Subcutaneous abdominal adipose tissue (tissue), 5 donors: ENCODE measurements at regions not wholly inside any gene's neighbourhood (a gene's known extent, or its start where the extent isn't known, plus 50 kb on each side); places are given as distances from the start of the nearest gene placed in this dataset.
"Not testable (repeated sequence)": the region's sequence is repeated elsewhere in the genome, so short reads cannot be mapped to it uniquely, and the experiment has no call there.

ENCODE experiments used
- H3K27ac ChIP-seq: one replicate; pipeline ENCODE4 v1.7.0; 2013; ENCODE audit warnings: low read depth, mild to moderate bottlenecking, inconsistent platforms, low read length, moderate library complexity
- H3K27me3 ChIP-seq, 5 donors: one replicate each; pipeline ENCODE4 v1.7.0; 2013; ENCODE audit warnings: low read length in 5 of 5, inconsistent platforms in 1 of 5; ENCODE audit not compliant: control insufficient read depth in 5 of 5, insufficient read depth in 4 of 5
- H3K36me3 ChIP-seq, 5 donors: one replicate each; pipeline ENCODE4 v1.7.0; 2013; ENCODE audit warnings: low read length in 5 of 5; ENCODE audit not compliant: control insufficient read depth in 5 of 5, insufficient read depth in 5 of 5
- H3K4me1 ChIP-seq, 5 donors: one replicate each; pipeline ENCODE4 v1.7.0; 2013; ENCODE audit warnings: low read length in 5 of 5, mild to moderate bottlenecking in 3 of 5, moderate library complexity in 1 of 5; ENCODE audit not compliant: control insufficient read depth in 5 of 5, insufficient read depth in 5 of 5
- H3K4me3 ChIP-seq, 5 donors: one replicate each; pipeline ENCODE4 v1.7.0; 2013; ENCODE audit warnings: low read length in 5 of 5, low read depth in 1 of 5
- H3K9ac ChIP-seq, 5 donors: one replicate each; pipeline ENCODE4 v1.7.0; 2013; ENCODE audit warnings: low read length in 5 of 5, mild to moderate bottlenecking in 4 of 5, moderate library complexity in 3 of 5
- H3K9me3 ChIP-seq, 5 donors: one replicate each; pipeline ENCODE4 v1.7.0; 2013; ENCODE audit warnings: low read length in 5 of 5; ENCODE audit not compliant: control insufficient read depth in 5 of 5
- donor health status: healthy.
- donor health status: healthy.
- donor health status: healthy.
- donor health status: healthy.
- donor health status: healthy.

- H3K9ac ChIP-seq, H3K27me3 ChIP-seq, H3K36me3 ChIP-seq, H3K27ac ChIP-seq, H3K4me3 ChIP-seq, H3K4me1 ChIP-seq, H3K9me3 ChIP-seq: not testable (repeated sequence)
These were observed 193.9 kb downstream of the KLRB1 start for GRCh38 chr12:9413862-9414261.

- H3K9me3 ChIP-seq, H3K4me3 ChIP-seq, H3K9ac ChIP-seq, H3K27ac ChIP-seq, H3K4me1 ChIP-seq, H3K27me3 ChIP-seq, H3K36me3 ChIP-seq: not testable (repeated sequence)
These were observed 195.3 kb downstream of the KLRB1 start for GRCh38 chr12:9412459-9412858.

GRCh38 chr12:9411616-9412268 is 196.0 kb downstream of the KLRB1 start:
- not testable (repeated sequence) for H3K4me1 ChIP-seq, H3K4me3 ChIP-seq

GRCh38 chr12:9407425-9407748 is 199.2 kb upstream of the PZP start:
- H3K4me1 ChIP-seq, H3K9me3 ChIP-seq, H3K27ac ChIP-seq, H3K9ac ChIP-seq, H3K27me3 ChIP-seq, H3K36me3 ChIP-seq: not testable (repeated sequence)
- peak overlapping the region in 4 of 5 donors; percentile 22 to 59 (median 44) for H3K4me3 ChIP-seq

More at GRCh38 chr12:9411616-9412268, 196.0 kb downstream of the KLRB1 start:
- not testable (repeated sequence) for H3K36me3 ChIP-seq, H3K9ac ChIP-seq, H3K9me3 ChIP-seq, H3K27ac ChIP-seq, H3K27me3 ChIP-seq

GRCh38 chr12:9406564-9407424 is 198.6 kb upstream of the PZP start:
- Histone ChIP-seq H3K4me1 (no peaks in the 10 kb centered on the region), H3K27me3 (no peaks in the 10 kb centered on the region), H3K4me3 (peak overlapping the region in 4 of 5 donors; percentile 22 to 59 (median 44)), H3K27ac (no peak overlapping the region), H3K36me3 (no peaks in the 10 kb centered on the region), H3K9me3 (no peaks in the 10 kb centered on the region), H3K9ac (peak overlapping the region in 1 of 5 donors; percentile 55)

DNA sequence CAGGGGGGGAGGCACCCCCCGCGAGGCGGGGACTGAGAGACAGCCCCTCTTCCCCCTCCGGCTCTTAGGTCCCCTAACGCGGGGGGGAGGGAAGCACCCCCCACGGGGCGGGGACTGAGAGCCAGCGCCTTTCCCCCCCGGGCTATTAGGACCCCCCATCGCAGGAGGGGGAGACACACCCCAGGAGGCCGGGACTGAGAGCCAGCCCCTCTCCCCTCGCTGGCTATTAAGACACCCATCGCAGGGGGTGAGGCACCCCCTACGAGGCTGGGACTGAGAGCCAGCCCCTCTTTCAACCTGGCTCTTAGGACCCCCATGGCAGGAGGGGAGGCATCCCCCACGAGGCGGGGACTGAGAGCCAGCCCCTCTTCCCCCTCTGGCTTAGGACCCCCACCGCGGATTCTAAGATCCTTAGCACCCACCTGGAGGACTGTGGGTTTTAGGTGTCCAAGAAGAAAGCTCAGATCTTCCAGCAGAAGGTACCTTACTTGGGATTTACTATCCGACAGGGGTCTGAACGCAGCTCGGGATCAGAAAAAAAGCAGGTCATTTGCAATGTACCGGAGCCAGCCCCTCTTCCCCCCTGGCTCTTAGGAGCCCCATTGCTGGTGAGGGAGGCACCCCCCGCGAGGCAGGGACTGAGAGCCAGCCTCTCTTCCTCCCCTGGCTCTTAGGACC is 197.8 kb upstream of the PZP start:
- Histone ChIP-seq H3K4me3 (peak overlapping the region in 2 of 5 donors; percentile 38 to 59), H3K36me3 (no peaks in the 10 kb centered on the region), H3K9ac (peak overlapping the region in 1 of 5 donors; percentile 0), H3K4me1 (no peaks in the 10 kb centered on the region), H3K9me3 (no peaks in the 10 kb centered on the region), H3K27ac (no peak overlapping the region), H3K27me3 (no peaks in the 10 kb centered on the region)

- Histone ChIP-seq H3K27ac (no peak overlapping the region), H3K36me3 (no peaks in the 10 kb centered on the region), H3K9ac (no peak overlapping the region), H3K27me3 (no peaks in the 10 kb centered on the region), H3K4me1 (no peaks in the 10 kb centered on the region), H3K4me3 (no peak overlapping the region), H3K9me3 (no peaks in the 10 kb centered on the region)
These were observed 196.5 kb upstream of the PZP start for GRCh38 chr12:9404469-9405260.

GRCh38 chr12:9404031-9404430 is 195.8 kb upstream of the PZP start:
- Histone ChIP-seq H3K9ac (no peak overlapping the region), H3K36me3 (no peaks in the 10 kb centered on the region), H3K9me3 (no peaks in the 10 kb centered on the region), H3K27me3 (no peaks in the 10 kb centered on the region), H3K27ac (no peak overlapping the region), H3K4me1 (no peaks in the 10 kb centered on the region), H3K4me3 (no peak overlapping the region)

DNA sequence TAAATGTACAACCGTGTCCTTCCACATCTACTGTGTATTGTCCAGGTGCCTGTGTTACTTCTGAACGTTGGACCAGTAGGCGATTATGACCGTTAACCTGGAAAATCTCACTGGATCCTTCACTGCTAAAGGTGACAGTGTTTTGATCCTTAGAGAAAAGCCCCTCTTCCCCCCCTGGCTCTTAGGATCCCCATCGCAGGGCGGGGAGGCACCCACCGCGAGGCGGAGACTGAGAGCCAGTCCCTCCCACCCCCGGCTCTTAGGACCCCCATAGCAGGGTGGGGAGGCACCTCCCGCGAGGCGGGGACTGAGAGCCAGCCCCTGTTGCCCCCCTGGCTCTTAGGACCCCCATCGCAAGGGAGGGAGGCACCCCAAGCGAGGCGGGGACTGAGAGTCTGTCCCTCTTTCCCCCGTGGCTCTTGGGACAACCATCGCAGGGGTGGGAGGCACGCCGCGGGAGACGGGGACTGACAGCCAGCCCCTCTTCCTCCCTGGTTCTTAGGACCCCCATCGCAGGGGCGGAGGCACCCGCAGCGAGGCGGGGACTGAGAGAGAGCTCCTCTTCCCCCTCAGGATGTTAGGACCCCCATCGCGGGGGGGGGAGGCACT is 194.3 kb upstream of the PZP start:
- H3K27ac ChIP-seq, H3K4me3 ChIP-seq, H3K4me1 ChIP-seq, H3K9ac ChIP-seq, H3K9me3 ChIP-seq, H3K36me3 ChIP-seq, H3K27me3 ChIP-seq: not testable (repeated sequence)
